HepG2 (cell line): ENCODE measurements at regions not wholly inside any gene's neighbourhood (a gene's known extent, or its start where the extent isn't known, plus 50 kb on each side); places are given as distances from the start of the nearest gene placed in this dataset.

Source experiments
- ATAC-seq: fragments of 200-7000 bp; cut with Tn5 transposase; 3 replicates; pipeline ENCODE4 v1.9.1; 2020; ENCODE audit warnings: mild to moderate bottlenecking, moderate library complexity
- BruUV-seq: library from RNA; stranded (reverse); fragments of 400-500 nt; replicated peaks from 2 replicates; lab custom pipeline; 2021; lab: Mats Ljungman, UMichigan
- CTCF ChIA-PET: fragments of 300-600 bp; formaldehyde crosslinking; extraction: SDS; loops from one replicate; lab custom pipeline; 2021; ENCODE audit warnings: low total read pairs, inconsistent platforms, low intra/inter-chr PET ratio; lab: Yijun Ruan, JAX
- POLR2A ChIA-PET: fragments of 350-600 bp; sonication (Branson Sonifier 250); formaldehyde crosslinking; loops from one replicate; lab custom pipeline; 2020; ENCODE audit warnings: antibody characterized with exemption, inconsistent platforms; lab: Yijun Ruan, JAX
- DNase-seq: peaks from one replicate; pipeline ENCODE4 v3.0.0-alpha.2; 2015; ENCODE audit warnings: low spot score
- FAIRE-seq: peaks from 3 replicates; lab custom pipeline; 2011; peaks lifted over from hg19 to GRCh38; lab: Jason Lieb, UNC
- H2AFZ ChIP-seq: one replicate; pipeline ENCODE4 v1.6.1; 2011; ENCODE audit warnings: low read length, inconsistent platforms
- H3K27ac ChIP-seq: fragments of 300-600 bp; 3 replicates; pipeline ENCODE4 v1.8.0; 2011; ENCODE audit warnings: mixed run types, mild to moderate bottlenecking, mixed read lengths, low read length, inconsistent platforms; ENCODE audit not compliant: insufficient read depth; ENCODE audit errors: extremely low read length
- H3K27me3 ChIP-seq, 2 experiments: fragments of 200-600 bp in 1 of 2; 2 replicates in 1 of 2; 3 replicates in 1 of 2; pipeline versions ENCODE4 v1.6.0 to v1.8.0; 2011; ENCODE audit warnings: low read length in 2 of 2, mild to moderate bottlenecking in 2 of 2, moderate library complexity in 2 of 2, inconsistent platforms in 1 of 2; ENCODE audit not compliant: insufficient read depth in 2 of 2, control insufficient read depth in 1 of 2
- H3K36me3 ChIP-seq, 2 experiments: fragments of 200-600 bp in 1 of 2; replicated peaks in 1 of 2; 2 replicates in 1 of 2; 3 replicates in 1 of 2; pipeline versions ENCODE4 v1.5.1 to v1.8.0; 2011; ENCODE audit warnings: low read length in 2 of 2, inconsistent platforms in 1 of 2; ENCODE audit not compliant: insufficient read depth in 2 of 2, control insufficient read depth in 1 of 2
- H3K4me1 ChIP-seq: 2 replicates; pipeline ENCODE4 v1.5.1; 2012; ENCODE audit warnings: low read length, inconsistent platforms; ENCODE audit not compliant: insufficient read depth
- H3K4me2 ChIP-seq: 2 replicates; pipeline ENCODE4 v1.6.0; 2011; ENCODE audit warnings: low read depth, low read length, inconsistent platforms
- H3K4me3 ChIP-seq, 3 experiments: fragments of 200-600 bp in 1 of 3; sonication (generic), shearing (Covaris generic) in 1 of 3; replicated peaks in 1 of 3; 2 replicates each; pipeline ENCODE4 v1.5.1; 2011 to 2016; ENCODE audit warnings: low read length in 3 of 3, inconsistent platforms in 2 of 3, low read depth in 2 of 3, mild to moderate bottlenecking in 2 of 3, control low read depth in 1 of 3, mixed read lengths in 1 of 3; ENCODE audit not compliant: insufficient read depth in 1 of 3
- H3K79me2 ChIP-seq: one replicate; pipeline ENCODE4 v1.6.1; 2011; ENCODE audit warnings: low read length, inconsistent platforms; ENCODE audit not compliant: insufficient read depth
- H3K9ac ChIP-seq: 2 replicates; pipeline ENCODE4 v1.6.0; 2011; ENCODE audit warnings: mild to moderate bottlenecking, low read depth, low read length, inconsistent platforms; ENCODE audit not compliant: insufficient read depth
- H3K9me3 ChIP-seq: 2 replicates; pipeline ENCODE4 v1.5.1; 2012; ENCODE audit warnings: mild to moderate bottlenecking, low read length
- H4K20me1 ChIP-seq: 2 replicates; pipeline ENCODE4 v1.6.0; 2011; ENCODE audit warnings: inconsistent platforms, mild to moderate bottlenecking, low read length, moderate library complexity; ENCODE audit not compliant: insufficient read depth
- AKAP8 ChIP-seq: sonication (generic); formaldehyde crosslinking; IDR thresholded peaks from 2 replicates; pipeline ENCODE4 v1.5.1; 2020; ENCODE audit warnings: mild to moderate bottlenecking, missing genetic modification reagents
- ZNF574 ChIP-seq: sonication (generic); formaldehyde crosslinking; IDR thresholded peaks from 2 replicates; pipeline ENCODE4 v1.4.0; 2020; ENCODE audit warnings: missing genetic modification reagents
- WGBS: methylation state at CpG from one replicate; pipeline ENCODE4 v1.1.6; 2017; ENCODE audit warnings: low lambda C conversion rate; 5-methylcytosine and 5-hydroxymethylcytosine counted together
- in situ Hi-C: cut with HindIII; loops from 2 replicates; pipeline ENCODE4 v1.10.0; 2017; ENCODE audit warnings: low pct_unique_long_range_greater_than_20kb; ENCODE audit not compliant: extremely low pct_ligation_motif_present
- intact Hi-C: fragments of 100-400 bp; cut with micrococcal nuclease; formaldehyde crosslinking; loops from one replicate; pipeline ENCODE4 v1.10.0; 2022; ENCODE audit not compliant: unreplicated experiment

DNA sequence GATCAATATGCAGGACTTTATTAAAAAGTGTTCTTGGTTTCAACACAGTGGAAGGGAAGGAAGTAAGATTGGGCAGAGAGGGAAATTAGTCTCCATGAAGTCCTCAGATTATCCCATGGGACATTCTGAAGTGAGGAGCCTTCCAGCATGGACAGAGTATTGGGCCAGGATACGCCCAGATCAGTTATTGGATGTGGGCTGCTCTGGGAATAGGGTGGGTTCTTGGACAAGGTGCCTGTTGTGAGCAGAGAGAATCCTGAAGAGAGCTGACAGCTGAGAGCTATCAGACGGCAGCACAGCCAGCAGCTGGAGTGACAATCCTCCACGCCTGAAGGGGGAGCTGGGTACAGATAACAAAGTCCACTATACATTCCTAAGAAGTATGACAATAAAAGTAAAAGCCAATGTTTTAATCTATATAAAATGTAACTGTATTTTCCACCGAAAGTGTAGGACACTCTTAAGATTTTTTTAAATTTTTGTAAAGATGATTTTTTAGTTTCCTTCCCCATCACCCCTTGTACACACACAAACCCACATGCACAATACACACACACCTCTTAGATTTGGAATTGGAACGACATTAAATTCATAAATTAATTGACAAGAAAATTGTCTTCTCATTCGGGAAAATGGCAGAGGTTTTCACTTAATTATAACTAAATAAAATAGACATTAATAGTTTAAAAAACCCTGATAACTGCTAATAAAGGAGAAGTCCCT, 107.8 kb downstream of the FBXO5 start:
- WGBS, result 5% methylated on average over 6 of the region's 6 CpGs

More for the DNA sequence above, 107.8 kb downstream of the FBXO5 start:
- no peak overlapping the region for H3K9ac ChIP-seq
- POLR2A ChIA-PET, result no interaction called here
- H3K27me3 ChIP-seq, result no peaks in the 10 kb centered on the region
- no peaks in the 10 kb centered on the region for H3K36me3 ChIP-seq
- CTCF ChIA-PET, result no interaction called here
- intact Hi-C loops (no loop called here), in situ Hi-C loops (no loop called here)
- H3K4me1 ChIP-seq, result no peaks in the 10 kb centered on the region
- BruUV-seq, result no TSS peak
- ATAC-seq (peak; percentile 67), DNase-seq (no peak), FAIRE-seq (no peak)
- no peaks in the 10 kb centered on the region for H3K9me3 ChIP-seq
- TF ChIP-seq ZNF574 (CRISPR knock-in tag), result peak; percentile 48; the same call in 1 of the 2 replicates
- no peak for TF ChIP-seq AKAP8 (CRISPR knock-in tag)
- no peak overlapping the region for H3K4me3 ChIP-seq
- H4K20me1 ChIP-seq, result no peaks in the 10 kb centered on the region
- H3K4me2 ChIP-seq, result no peak overlapping the region
- no peak overlapping the region for H2AFZ ChIP-seq
- H3K27ac ChIP-seq, result no peak overlapping the region
- H3K79me2 ChIP-seq, result no peaks in the 10 kb centered on the region
